ENCODE measurements at regions not wholly inside any gene's neighbourhood (a gene's known extent, or its start where the extent isn't known, plus 50 kb on each side); places are given as distances from the start of the nearest gene placed in this dataset.

GRCh38 chr7:17472939-17473338 is 174.5 kb downstream of the AHR start:
- H3K9me3 Mint-ChIP-seq (ENCODE audit: unreplicated experiment), result no peaks in the 10 kb centered on the region
- no peak for TF ChIP-seq CTCF (IDR thresholded peaks at IDR 0.05; ENCODE audit: unreplicated experiment)
- no TSS peak for BruUV-seq (replicated peaks)
- H3K4me1 Mint-ChIP-seq (ENCODE audit: insufficient read depth, unreplicated experiment), result no peaks in the 10 kb centered on the region
- no peak overlapping the region for H3K27ac Mint-ChIP-seq (ENCODE audit: low read depth, unreplicated experiment)
- H3K27me3 Mint-ChIP-seq (ENCODE audit: insufficient read depth, unreplicated experiment), result no peaks in the 10 kb centered on the region
- DNase-seq (ENCODE audit: unreplicated experiment), result no peak
- intact Hi-C loops (cut with micrococcal nuclease), result no loop called here
- ChIA-PET CTCF (no interaction called here), POLR2A (no interaction called here)
- no peak overlapping the region for H3K4me3 Mint-ChIP-seq (ENCODE audit: unreplicated experiment)
- H3K36me3 Mint-ChIP-seq (ENCODE audit: insufficient read depth, unreplicated experiment), result no peaks in the 10 kb centered on the region

- intact Hi-C loops (cut with micrococcal nuclease), result no loop called here
Measured at GRCh38 chr7:17474724-17475344, 176.4 kb downstream of the AHR start.

GRCh38 chr7:17477182-17477581 is 178.7 kb downstream of the AHR start:
- H3K4me3 Mint-ChIP-seq (ENCODE audit: unreplicated experiment), result no peak overlapping the region
- POLR2A ChIA-PET, result interaction anchor here (0.7 kb wide), 1 partner anchor 122 kb away, joined by 3 read pairs; no protein-coding TSS in a partner anchor
- H3K36me3 Mint-ChIP-seq (ENCODE audit: insufficient read depth, unreplicated experiment), result no peaks in the 10 kb centered on the region
- no peaks in the 10 kb centered on the region for H3K27me3 Mint-ChIP-seq (ENCODE audit: insufficient read depth, unreplicated experiment)
- DNase-seq (ENCODE audit: unreplicated experiment), result no peak
- BruUV-seq (replicated peaks), result no TSS peak
- intact Hi-C loops (cut with micrococcal nuclease), result no loop called here
- H3K4me1 Mint-ChIP-seq (ENCODE audit: insufficient read depth, unreplicated experiment), result no peaks in the 10 kb centered on the region
- CTCF ChIA-PET, result interaction anchor here (0.7 to 1.2 kb wide), 2 partner anchors 17 to 95 kb away, joined by 3 read pairs; no protein-coding TSS in a partner anchor
- H3K27ac Mint-ChIP-seq (ENCODE audit: low read depth, unreplicated experiment), result no peak overlapping the region
- no peaks in the 10 kb centered on the region for H3K9me3 Mint-ChIP-seq (ENCODE audit: unreplicated experiment)
- TF ChIP-seq CTCF (IDR thresholded peaks at IDR 0.05; ENCODE audit: unreplicated experiment), result no peak

More at GRCh38 chr7:17474724-17475344, 176.4 kb downstream of the AHR start:
- Mint-ChIP-seq H3K9me3 (ENCODE audit: unreplicated experiment) (no peaks in the 10 kb centered on the region), H3K27ac (ENCODE audit: low read depth, unreplicated experiment) (no peak overlapping the region), H3K27me3 (ENCODE audit: insufficient read depth, unreplicated experiment) (no peaks in the 10 kb centered on the region), H3K36me3 (ENCODE audit: insufficient read depth, unreplicated experiment) (no peaks in the 10 kb centered on the region), H3K4me1 (ENCODE audit: insufficient read depth, unreplicated experiment) (no peaks in the 10 kb centered on the region), H3K4me3 (ENCODE audit: unreplicated experiment) (no peak overlapping the region)
- ChIA-PET CTCF (no interaction called here), POLR2A (no interaction called here)
- peak; percentile 16 for DNase-seq (ENCODE audit: unreplicated experiment)
- peak; percentile 10 for TF ChIP-seq CTCF (IDR thresholded peaks at IDR 0.05; ENCODE audit: unreplicated experiment)
- no TSS peak for BruUV-seq (replicated peaks)

GRCh38 chr7:17481118-17481517 is 182.7 kb downstream of the AHR start:
- ChIA-PET POLR2A (interaction anchor here (0.7 to 1.8 kb wide), 2 partner anchors 9 to 103 kb away, joined by 3 to 6 read pairs; no protein-coding TSS in a partner anchor), CTCF (no interaction called here)
- no peak for DNase-seq (ENCODE audit: unreplicated experiment)
- BruUV-seq (replicated peaks), result no TSS peak
- no peak overlapping the region for H3K4me3 Mint-ChIP-seq (ENCODE audit: unreplicated experiment)
- TF ChIP-seq CTCF (IDR thresholded peaks at IDR 0.05; ENCODE audit: unreplicated experiment), result no peak
- no peaks in the 10 kb centered on the region for H3K36me3 Mint-ChIP-seq (ENCODE audit: insufficient read depth, unreplicated experiment)
- intact Hi-C loops (cut with micrococcal nuclease), result no loop called here
- no peaks in the 10 kb centered on the region for H3K27me3 Mint-ChIP-seq (ENCODE audit: insufficient read depth, unreplicated experiment)
- H3K9me3 Mint-ChIP-seq (ENCODE audit: unreplicated experiment), result no peaks in the 10 kb centered on the region
- H3K27ac Mint-ChIP-seq (ENCODE audit: low read depth, unreplicated experiment), result no peak overlapping the region
- H3K4me1 Mint-ChIP-seq (ENCODE audit: insufficient read depth, unreplicated experiment), result no peaks in the 10 kb centered on the region
